ENCODE measurements at regions not wholly inside any gene's neighbourhood (a gene's known extent, or its start where the extent isn't known, plus 50 kb on each side); places are given as distances from the start of the nearest gene placed in this dataset.

DNA sequence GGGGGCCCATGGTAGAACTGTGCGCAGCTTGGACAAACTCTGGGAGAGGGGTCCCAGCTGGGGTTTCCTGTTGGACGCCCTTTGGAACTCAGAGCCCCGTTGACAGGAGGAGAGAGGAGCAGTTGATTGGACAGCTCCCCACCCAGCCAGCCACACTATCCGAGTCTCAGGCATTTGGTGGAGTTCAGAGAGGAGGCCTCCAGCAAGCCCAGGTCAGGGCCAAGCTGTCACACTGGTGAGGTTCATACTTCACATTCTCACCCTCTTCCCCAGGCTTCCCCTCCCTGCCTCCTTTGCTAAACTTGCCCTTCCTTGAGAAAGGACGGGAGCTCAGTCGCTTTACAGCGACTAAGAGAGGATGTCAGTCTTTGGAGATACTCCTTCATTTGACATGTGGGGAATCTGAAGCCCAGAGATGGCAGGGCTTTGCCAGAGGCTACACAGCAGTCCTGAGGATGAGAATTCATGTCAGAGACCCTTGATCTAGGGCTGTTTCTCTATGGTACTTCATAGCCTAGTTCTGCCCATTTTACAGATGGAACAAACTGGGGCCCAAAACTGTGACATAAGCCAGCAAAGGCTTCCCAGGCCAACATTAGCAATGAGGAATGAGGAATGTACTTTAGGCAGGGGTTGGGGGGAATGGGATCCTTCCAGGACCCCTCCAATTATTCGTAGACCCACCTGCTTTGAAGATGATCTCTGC, 142.2 kb downstream of the SMAD6 start:
- H3K4me3 ChIP-seq (ENCODE audit: low read depth, low read length): no peak overlapping the region
- TF ChIP-seq, protein P1, sequence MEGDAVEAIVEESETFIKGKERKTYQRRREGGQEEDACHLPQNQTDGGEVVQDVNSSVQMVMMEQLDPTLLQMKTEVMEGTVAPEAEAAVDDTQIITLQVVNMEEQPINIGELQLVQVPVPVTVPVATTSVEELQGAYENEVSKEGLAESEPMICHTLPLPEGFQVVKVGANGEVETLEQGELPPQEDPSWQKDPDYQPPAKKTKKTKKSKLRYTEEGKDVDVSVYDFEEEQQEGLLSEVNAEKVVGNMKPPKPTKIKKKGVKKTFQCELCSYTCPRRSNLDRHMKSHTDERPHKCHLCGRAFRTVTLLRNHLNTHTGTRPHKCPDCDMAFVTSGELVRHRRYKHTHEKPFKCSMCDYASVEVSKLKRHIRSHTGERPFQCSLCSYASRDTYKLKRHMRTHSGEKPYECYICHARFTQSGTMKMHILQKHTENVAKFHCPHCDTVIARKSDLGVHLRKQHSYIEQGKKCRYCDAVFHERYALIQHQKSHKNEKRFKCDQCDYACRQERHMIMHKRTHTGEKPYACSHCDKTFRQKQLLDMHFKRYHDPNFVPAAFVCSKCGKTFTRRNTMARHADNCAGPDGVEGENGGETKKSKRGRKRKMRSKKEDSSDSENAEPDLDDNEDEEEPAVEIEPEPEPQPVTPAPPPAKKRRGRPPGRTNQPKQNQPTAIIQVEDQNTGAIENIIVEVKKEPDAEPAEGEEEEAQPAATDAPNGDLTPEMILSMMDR (IDR thresholded peaks at IDR 0.05; ENCODE audit: low read depth, low read length, missing control alignments): no peak
- in situ Hi-C loops (cut with HindIII; ENCODE audit: low sequenced_read_pairs): no loop called here
- no peak for DNase-seq (ENCODE audit: low read depth)

DNA sequence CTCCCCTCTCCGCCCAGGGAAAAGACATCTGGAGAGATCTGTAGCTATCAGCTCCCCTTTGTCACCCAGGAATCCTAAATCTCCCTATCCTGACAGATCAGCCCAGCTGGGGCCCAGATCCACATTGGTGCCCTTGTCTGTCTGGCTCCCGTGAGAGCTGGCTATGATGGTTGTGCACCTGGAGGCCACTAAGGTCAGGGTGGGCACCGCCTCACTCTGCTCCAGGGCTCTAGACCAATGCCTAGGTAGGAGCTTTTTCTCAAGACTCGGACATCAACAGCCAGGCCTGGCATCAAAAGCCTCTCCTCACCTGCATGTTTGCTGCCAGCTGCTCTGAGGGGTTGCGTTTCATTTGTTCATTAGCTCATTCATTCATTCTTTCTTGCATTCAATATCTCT, 142.7 kb downstream of the SMAD6 start:
- in situ Hi-C loops (cut with HindIII; ENCODE audit: low sequenced_read_pairs): loop anchor here (5.0 kb wide), 1 partner anchor 52 kb away; no protein-coding TSS in a partner anchor
- TF ChIP-seq, protein P1 (IDR thresholded peaks at IDR 0.05; ENCODE audit: low read depth, low read length, missing control alignments): no peak
- H3K4me3 ChIP-seq (ENCODE audit: low read depth, low read length): no peak overlapping the region

DNA sequence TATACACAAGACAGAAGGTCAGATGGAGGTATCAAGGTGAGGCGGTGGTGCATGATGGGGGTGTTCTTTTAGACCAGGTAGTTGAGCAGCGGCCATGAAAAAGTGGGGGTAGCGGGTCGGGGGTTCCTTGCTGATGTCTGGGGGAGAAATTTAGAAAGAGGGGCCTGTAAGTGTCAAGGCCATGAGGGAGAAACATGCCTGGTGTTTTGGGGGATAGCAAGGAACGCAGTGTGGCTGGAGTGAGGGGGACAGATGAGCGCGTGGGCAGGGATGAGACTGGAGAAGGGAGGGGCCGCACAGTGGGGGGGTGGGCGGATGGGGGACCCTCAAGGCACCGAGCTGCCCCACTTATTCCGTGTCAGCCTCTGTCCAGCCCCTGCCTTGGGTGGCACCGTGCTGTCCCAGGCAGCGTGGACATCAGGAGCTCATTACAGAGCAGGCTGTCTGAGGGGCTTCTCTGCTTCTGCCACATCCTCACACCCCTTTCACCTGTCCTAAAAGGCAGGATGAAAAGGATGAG, 143.3 kb downstream of the SMAD6 start:
- H3K4me3 ChIP-seq (ENCODE audit: low read depth, low read length): no peak overlapping the region
- no peak for DNase-seq (ENCODE audit: low read depth)
- TF ChIP-seq, protein P1 (IDR thresholded peaks at IDR 0.05; ENCODE audit: low read depth, low read length, missing control alignments): no peak
- in situ Hi-C loops (cut with HindIII; ENCODE audit: low sequenced_read_pairs): loop anchor here (5.0 kb wide), 1 partner anchor 53 kb away; no protein-coding TSS in a partner anchor

More for the DNA sequence above, 142.7 kb downstream of the SMAD6 start:
- no peak for DNase-seq (ENCODE audit: low read depth)

DNA sequence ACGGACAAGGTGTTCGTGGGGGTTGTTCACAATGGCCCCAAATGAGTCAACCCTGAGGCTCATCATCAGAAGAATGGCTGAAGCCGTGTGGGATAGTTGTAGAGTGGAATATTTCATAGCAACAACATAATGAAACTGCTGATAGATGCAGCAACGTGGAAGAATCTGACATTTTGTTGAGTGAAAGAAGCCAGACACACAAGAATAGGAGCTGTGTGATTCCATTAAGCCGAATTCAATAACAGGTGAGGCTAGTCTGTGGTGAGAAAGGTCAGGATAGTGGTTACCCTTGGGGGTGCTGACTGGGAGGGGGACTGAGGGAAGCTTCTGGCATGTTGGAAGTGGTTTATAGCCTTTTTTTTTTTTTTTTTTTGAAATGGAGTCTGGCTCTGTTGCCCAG, 144.0 kb downstream of the SMAD6 start:
- in situ Hi-C loops (cut with HindIII; ENCODE audit: low sequenced_read_pairs): loop anchor here (5.0 kb wide), 1 partner anchor 54 kb away; no protein-coding TSS in a partner anchor
- no peak for DNase-seq (ENCODE audit: low read depth)
- TF ChIP-seq, protein P1 (IDR thresholded peaks at IDR 0.05; ENCODE audit: low read depth, low read length, missing control alignments): no peak
- H3K4me3 ChIP-seq (ENCODE audit: low read depth, low read length): no peak overlapping the region

DNA sequence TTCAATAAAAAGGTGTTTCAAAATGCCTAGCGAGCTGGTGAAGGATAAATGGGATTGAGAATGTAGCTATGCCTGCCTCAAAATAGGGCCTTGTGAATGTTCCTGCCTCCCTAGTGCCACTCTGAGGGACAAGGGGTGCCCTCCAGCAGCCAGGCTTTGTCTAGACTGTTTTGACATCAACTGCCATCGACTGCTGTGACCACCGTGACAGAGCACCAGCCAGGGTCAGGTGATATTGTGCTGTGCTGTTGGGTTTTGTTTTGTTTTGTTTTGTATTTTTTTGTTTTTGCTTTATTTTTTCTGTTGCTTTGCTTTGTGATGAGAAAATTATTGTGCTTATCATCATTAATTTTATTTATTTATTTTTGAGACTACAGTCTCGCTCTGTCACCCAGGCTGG, 144.8 kb downstream of the SMAD6 start:
- no peak overlapping the region for H3K4me3 ChIP-seq (ENCODE audit: low read depth, low read length)
- no peak for DNase-seq (ENCODE audit: low read depth)
- TF ChIP-seq, protein P1 (IDR thresholded peaks at IDR 0.05; ENCODE audit: low read depth, low read length, missing control alignments): no peak
- in situ Hi-C loops (cut with HindIII; ENCODE audit: low sequenced_read_pairs): loop anchor here (5.0 kb wide), 1 partner anchor 55 kb away; no protein-coding TSS in a partner anchor

DNA sequence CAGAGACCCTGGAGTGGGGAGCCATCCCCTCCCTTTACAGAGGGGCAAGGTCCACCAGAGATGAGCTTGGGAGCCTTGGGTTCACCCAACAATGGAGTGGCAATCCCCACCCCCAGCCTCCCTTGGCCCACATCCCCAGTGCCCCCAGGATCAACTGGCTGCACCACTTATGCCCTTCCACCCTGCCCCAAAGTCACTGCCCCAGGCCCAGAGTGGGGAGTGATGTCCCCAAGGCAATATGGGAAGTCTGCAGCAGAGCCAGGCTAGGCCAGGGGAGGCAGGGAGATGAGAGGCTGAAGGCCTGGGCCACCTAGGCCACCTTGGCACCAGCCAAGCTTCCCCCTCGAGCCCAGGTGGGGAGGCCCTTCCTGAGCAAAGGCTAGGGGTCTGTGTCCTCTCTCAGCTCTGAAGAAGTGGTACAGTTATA, 145.5 kb downstream of the SMAD6 start:
- no peak for DNase-seq (ENCODE audit: low read depth)
- in situ Hi-C loops (cut with HindIII; ENCODE audit: low sequenced_read_pairs): loop anchor here (5.0 kb wide), 1 partner anchor 55 kb away; no protein-coding TSS in a partner anchor

More for the DNA sequence above, 145.5 kb downstream of the SMAD6 start:
- no peak overlapping the region for H3K4me3 ChIP-seq (ENCODE audit: low read depth, low read length)
- TF ChIP-seq, protein P1 (IDR thresholded peaks at IDR 0.05; ENCODE audit: low read depth, low read length, missing control alignments): no peak

Measured in astrocyte of the cerebellum (primary cell).